GM12874 (cell line): ENCODE measurements at regions not wholly inside any gene's neighbourhood (a gene's known extent, or its start where the extent isn't known, plus 50 kb on each side); places are given as distances from the start of the nearest gene placed in this dataset.

Experiments
- TF ChIP-seq, protein P1 (sequence below): IDR thresholded peaks from 2 replicates; pipeline ENCODE4 v1.5.1; 2011; ENCODE audit warnings: low read depth, mild to moderate bottlenecking, control low read depth, low read length, moderate library complexity; ENCODE audit not compliant: insufficient read depth

- TF ChIP-seq, protein P1, sequence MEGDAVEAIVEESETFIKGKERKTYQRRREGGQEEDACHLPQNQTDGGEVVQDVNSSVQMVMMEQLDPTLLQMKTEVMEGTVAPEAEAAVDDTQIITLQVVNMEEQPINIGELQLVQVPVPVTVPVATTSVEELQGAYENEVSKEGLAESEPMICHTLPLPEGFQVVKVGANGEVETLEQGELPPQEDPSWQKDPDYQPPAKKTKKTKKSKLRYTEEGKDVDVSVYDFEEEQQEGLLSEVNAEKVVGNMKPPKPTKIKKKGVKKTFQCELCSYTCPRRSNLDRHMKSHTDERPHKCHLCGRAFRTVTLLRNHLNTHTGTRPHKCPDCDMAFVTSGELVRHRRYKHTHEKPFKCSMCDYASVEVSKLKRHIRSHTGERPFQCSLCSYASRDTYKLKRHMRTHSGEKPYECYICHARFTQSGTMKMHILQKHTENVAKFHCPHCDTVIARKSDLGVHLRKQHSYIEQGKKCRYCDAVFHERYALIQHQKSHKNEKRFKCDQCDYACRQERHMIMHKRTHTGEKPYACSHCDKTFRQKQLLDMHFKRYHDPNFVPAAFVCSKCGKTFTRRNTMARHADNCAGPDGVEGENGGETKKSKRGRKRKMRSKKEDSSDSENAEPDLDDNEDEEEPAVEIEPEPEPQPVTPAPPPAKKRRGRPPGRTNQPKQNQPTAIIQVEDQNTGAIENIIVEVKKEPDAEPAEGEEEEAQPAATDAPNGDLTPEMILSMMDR: no peak
These were observed 54.1 kb downstream of the IRF2BPL start for GRCh38 chr14:76974365-76974764.

GRCh38 chr14:76971549-76971948 lies 57.0 kb downstream of the IRF2BPL start:
- TF ChIP-seq, protein P1: no peak

- TF ChIP-seq, protein P1: no peak
These were observed 59.9 kb downstream of the IRF2BPL start for GRCh38 chr14:76968621-76969063.

DNA sequence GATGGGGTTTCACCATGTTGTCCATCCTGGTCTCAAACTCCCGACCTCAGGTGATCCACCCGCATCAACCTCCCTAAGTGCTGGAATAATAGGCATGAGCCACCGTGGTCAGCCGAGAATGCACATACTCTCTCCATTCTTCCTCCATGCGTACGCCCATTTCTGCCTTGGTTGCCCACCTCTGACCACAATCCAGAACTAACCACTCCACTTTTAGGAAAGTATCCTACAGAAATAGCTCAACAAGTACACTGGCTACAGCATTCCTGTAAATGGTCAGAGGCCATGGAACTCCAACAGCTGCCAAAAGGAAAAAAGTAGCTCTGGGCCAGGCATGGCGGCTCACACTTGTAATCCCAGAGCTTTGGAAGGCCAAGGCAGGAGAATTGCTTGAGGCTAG lies 60.7 kb downstream of the IRF2BPL start:
- TF ChIP-seq, protein P1: no peak

DNA sequence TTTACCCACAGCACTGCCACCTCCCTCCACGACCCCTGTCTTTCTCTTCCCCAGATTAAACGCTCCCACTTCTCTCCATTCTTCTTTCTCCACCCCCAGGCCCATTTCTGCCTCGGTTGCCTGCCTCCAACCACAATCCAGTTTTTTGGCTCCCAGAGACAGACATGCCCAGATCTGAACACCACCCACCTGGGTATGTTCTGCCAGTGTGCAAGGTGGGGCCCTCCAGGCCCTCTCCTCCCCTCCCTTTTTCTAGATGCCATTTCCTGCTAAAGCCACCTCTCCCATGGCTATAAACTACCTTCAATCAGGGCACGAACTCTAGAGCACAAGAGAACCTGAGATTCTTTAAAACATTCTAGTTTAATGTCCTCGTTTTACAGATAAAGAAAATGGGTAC lies 63.3 kb downstream of the IRF2BPL start:
- TF ChIP-seq, protein P1: no peak

DNA sequence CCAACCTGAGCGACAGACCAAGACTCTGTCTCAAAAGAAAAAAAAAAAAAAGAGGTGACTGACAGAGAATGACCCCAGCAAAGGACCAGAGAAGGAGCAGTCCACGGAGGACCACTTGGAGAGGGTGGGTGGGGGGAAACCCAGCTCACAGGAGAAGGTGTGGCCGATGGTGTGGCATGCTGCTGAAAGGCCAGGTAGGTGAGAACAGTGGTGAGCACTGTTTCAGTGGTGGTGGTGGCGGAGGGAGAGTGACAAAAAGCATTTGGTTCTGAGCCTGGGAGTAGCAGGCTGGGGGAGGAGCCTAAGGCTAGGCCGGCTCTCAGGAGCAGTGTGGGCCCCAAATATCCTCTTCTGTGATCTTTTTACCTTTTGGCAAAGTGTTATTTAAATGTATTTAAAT lies 63.8 kb downstream of the IRF2BPL start:
- TF ChIP-seq, protein P1: no peak

DNA sequence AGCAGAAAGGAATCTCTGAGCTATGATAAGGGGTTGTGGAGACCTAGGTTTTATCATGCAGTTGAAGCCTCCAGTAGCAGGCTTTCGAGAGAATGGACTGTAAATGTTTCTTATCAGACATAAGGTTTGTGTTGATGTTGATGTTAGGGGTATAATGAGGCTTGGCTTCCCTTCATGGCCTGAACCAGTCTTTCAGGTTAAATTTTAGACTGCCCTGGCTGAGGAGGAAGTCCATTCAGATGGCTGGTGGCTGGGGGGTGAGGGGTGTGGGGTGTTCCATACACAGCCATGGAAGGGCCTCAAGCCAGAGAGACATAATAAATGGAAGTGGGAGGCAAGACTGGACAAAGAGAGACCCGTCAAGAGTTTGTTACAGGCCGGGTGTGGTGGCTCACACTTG lies 65.1 kb downstream of the IRF2BPL start:
- TF ChIP-seq, protein P1: no peak

GRCh38 chr14:76962303-76962660 lies 66.2 kb downstream of the IRF2BPL start:
- TF ChIP-seq, protein P1: no peak
